ENCODE measurements at regions not wholly inside any gene's neighbourhood (a gene's known extent, or its start where the extent isn't known, plus 50 kb on each side); places are given as distances from the start of the nearest gene placed in this dataset.

DNA sequence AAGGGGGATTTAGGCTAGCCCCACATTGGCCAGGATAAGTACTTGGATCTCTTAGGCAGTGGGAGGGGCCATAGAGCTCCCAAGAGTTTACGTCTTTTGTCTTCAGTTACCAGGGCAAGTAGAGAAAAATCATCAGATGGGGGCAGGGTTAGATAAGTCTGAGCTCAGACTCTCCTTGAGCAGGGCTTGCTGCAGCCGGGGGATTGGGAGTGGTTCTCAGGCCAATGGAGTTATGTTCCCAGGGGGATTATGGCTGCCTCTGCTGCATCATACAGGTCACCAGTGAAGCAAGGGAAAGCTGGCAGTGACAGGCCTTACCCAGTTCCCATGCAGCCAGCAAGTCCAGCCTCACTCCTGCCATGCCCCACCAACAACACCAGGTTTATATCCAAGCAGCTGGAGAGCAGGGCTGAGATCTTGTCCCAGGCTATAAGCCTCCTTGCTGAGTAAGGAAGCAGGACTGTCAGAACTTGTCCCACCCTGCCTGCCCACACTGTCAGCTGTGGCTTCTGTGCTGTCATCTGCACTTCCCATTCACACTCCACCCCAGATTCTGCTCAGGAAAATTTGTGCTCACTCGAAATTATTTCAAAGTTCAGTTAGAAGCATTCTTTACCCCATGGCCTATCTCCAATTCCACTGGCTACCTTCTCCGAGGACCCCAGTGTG lies 215.3 kb downstream of the FAM43A start:
- TF ChIP-seq CTCF (conservative IDR thresholded peaks at IDR 0.05) = no peak
- no peak for TF ChIP-seq EZH2 (IDR thresholded peaks at IDR 0.05; ENCODE audit: low read depth)
